ENCODE measurements at regions not wholly inside any gene's neighbourhood (a gene's known extent, or its start where the extent isn't known, plus 50 kb on each side); places are given as distances from the start of the nearest gene placed in this dataset.

DNA sequence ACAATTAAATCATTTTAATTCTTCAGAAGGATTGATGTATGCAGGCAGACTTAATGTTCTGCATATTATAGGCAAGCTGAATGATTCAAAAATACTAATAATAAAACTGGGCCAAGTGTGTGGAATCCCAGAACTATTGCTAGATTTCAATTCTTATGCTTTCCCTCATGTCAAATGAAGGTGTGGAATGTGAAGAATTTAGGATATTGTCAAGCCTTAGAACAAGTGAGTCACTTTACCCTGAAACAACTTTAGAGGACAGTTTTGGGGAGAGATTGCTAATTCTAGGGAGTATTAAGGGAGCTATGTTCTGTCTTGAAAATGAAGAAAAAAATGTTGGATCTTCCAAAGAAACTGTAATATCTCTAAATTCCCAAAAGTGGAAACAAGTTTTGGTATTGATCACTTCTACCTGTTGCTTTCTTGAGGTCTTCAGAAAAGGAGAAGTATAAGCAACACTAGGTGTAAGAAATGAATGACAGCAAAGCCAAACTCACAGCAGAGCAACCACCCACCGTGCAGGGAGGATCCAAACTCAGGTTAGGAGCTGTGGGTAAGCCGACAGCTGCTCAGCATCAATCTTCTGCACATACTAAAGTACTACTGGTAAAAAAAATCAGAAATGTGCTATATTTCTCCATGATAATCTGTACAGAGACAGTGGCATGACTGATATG is 818.1 kb downstream of the SLC4A3 start:
- H3K79me2 ChIP-seq, result no peaks in the 10 kb centered on the region
- H2AFZ ChIP-seq, result no peak overlapping the region
- no peaks in the 10 kb centered on the region for H3K9me3 ChIP-seq (ENCODE audit: low read depth)
- DNase-seq (ENCODE audit: low spot score), result no peak
- H3K36me3 ChIP-seq (replicated peaks; ENCODE audit: insufficient read depth, low read depth), result no peaks in the 10 kb centered on the region
- no peaks in the 10 kb centered on the region for H4K20me1 ChIP-seq (ENCODE audit: insufficient read depth, poor library complexity, severe bottlenecking)
- H3K27me3 ChIP-seq, result no peaks in the 10 kb centered on the region
- H3K4me3 ChIP-seq, result no peak overlapping the region
- H3K9me2 ChIP-seq (replicated peaks; ENCODE audit: insufficient read depth), result no peaks in the 10 kb centered on the region
- H3K4me1 ChIP-seq (ENCODE audit: insufficient read depth), result no peaks in the 10 kb centered on the region
- no peak overlapping the region for H3K4me2 ChIP-seq
- no peak for TF ChIP-seq EZH2phosphoT487 (IDR thresholded peaks at IDR 0.05; ENCODE audit: low read depth, severe bottlenecking, unreplicated experiment)
- TF ChIP-seq, protein P1, sequence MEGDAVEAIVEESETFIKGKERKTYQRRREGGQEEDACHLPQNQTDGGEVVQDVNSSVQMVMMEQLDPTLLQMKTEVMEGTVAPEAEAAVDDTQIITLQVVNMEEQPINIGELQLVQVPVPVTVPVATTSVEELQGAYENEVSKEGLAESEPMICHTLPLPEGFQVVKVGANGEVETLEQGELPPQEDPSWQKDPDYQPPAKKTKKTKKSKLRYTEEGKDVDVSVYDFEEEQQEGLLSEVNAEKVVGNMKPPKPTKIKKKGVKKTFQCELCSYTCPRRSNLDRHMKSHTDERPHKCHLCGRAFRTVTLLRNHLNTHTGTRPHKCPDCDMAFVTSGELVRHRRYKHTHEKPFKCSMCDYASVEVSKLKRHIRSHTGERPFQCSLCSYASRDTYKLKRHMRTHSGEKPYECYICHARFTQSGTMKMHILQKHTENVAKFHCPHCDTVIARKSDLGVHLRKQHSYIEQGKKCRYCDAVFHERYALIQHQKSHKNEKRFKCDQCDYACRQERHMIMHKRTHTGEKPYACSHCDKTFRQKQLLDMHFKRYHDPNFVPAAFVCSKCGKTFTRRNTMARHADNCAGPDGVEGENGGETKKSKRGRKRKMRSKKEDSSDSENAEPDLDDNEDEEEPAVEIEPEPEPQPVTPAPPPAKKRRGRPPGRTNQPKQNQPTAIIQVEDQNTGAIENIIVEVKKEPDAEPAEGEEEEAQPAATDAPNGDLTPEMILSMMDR (IDR thresholded peaks at IDR 0.05; ENCODE audit: poor library complexity), result no peak
- no peak for TF ChIP-seq EZH2 (IDR thresholded peaks at IDR 0.05; ENCODE audit: borderline replicate concordance)
- WGBS (ENCODE audit: low lambda C conversion rate, missing lambda C conversion rate), result 85% methylated on average over 2 of the region's 2 CpGs
- no peak overlapping the region for H3K27ac ChIP-seq

DNA sequence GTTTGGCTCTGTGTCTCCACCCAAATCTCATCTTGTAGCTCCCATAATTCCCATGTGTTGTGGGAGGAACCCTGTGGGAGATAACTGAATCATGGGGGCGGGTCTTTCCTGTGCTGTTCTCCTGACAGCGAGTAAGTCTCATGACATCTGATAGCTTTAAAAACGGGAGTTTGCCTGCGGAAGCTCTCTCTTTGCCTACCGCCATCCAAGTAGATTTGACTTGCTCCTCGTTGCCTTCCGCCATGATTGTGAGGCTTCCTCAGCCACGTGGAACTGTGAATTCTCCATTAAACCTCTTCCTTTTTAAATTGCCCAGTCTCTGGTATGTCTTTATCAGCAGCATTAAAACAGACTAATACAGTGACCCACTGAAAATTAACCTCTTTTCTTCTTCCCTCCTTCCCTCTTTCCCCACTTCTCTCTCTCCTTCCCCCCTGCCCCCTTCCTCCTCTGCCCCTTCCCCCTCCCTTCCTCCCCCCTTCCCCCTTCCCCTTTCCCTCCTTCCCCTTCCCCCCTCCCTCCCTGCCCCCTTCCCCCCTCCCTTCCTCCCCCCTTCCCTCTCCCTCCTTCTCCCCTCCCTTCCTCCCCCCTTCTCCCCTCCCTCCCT is 818.8 kb downstream of the SLC4A3 start:
- no peaks in the 10 kb centered on the region for H3K9me2 ChIP-seq (replicated peaks; ENCODE audit: insufficient read depth)
- H3K4me3 ChIP-seq, result no peak overlapping the region
- H4K20me1 ChIP-seq (ENCODE audit: insufficient read depth, poor library complexity, severe bottlenecking), result no peaks in the 10 kb centered on the region
- no peaks in the 10 kb centered on the region for H3K79me2 ChIP-seq
- DNase-seq (ENCODE audit: low spot score), result no peak
- H3K4me1 ChIP-seq (ENCODE audit: insufficient read depth), result no peaks in the 10 kb centered on the region
- H2AFZ ChIP-seq, result no peak overlapping the region
- H3K27me3 ChIP-seq, result no peaks in the 10 kb centered on the region
- 94% methylated on average over 8 of the region's 8 CpGs for WGBS (ENCODE audit: low lambda C conversion rate, missing lambda C conversion rate)
- H3K36me3 ChIP-seq (replicated peaks; ENCODE audit: insufficient read depth, low read depth), result no peaks in the 10 kb centered on the region
- no peak overlapping the region for H3K4me2 ChIP-seq
- H3K9me3 ChIP-seq (ENCODE audit: low read depth), result no peaks in the 10 kb centered on the region
- no peak for TF ChIP-seq EZH2phosphoT487 (IDR thresholded peaks at IDR 0.05; ENCODE audit: low read depth, severe bottlenecking, unreplicated experiment)
- TF ChIP-seq, protein P1 (IDR thresholded peaks at IDR 0.05; ENCODE audit: poor library complexity), result no peak
- TF ChIP-seq EZH2 (IDR thresholded peaks at IDR 0.05; ENCODE audit: borderline replicate concordance), result no peak
- H3K27ac ChIP-seq, result no peak overlapping the region

DNA sequence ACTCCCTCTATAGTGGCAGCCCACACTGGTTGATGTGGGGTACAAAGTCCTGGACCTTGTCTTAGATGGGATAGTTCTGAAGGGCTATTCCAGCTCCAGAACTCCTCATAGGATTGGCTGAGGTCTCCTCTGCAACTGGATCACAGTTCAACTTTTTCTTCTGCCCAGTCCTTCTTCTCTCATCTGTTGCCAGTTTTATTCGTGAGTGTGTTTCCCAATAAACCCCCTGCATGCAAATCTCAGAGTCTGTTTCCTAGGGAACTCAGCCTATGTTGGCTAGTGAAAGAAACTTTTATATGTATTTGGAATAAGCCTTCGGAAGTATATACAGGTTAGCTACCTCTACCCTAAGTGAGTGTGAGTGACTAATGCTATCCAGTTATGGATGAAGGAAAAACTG is 823.4 kb downstream of the SLC4A3 start:
- Histone ChIP-seq H2AFZ (no peak overlapping the region), H3K9me3 (ENCODE audit: low read depth) (no peaks in the 10 kb centered on the region), H3K9me2 (replicated peaks; ENCODE audit: insufficient read depth) (no peaks in the 10 kb centered on the region), H3K4me2 (no peak overlapping the region), H3K4me3 (no peak overlapping the region), H3K27ac (no peak overlapping the region), H3K27me3 (no peaks in the 10 kb centered on the region), H3K36me3 (replicated peaks; ENCODE audit: insufficient read depth, low read depth) (no peaks in the 10 kb centered on the region), H4K20me1 (ENCODE audit: insufficient read depth, poor library complexity, severe bottlenecking) (no peaks in the 10 kb centered on the region), H3K4me1 (ENCODE audit: insufficient read depth) (no peaks in the 10 kb centered on the region), H3K79me2 (no peaks in the 10 kb centered on the region)
- DNase-seq (ENCODE audit: low spot score), result no peak
- 75% methylated on average over 2 of the region's 2 CpGs for WGBS (ENCODE audit: low lambda C conversion rate, missing lambda C conversion rate)
- TF ChIP-seq EZH2phosphoT487 (IDR thresholded peaks at IDR 0.05; ENCODE audit: low read depth, severe bottlenecking, unreplicated experiment) (no peak), EZH2 (IDR thresholded peaks at IDR 0.05; ENCODE audit: borderline replicate concordance) (no peak)
- TF ChIP-seq, protein P1 (IDR thresholded peaks at IDR 0.05; ENCODE audit: poor library complexity), result no peak

Data from hepatocyte (in vitro differentiated cells).